ENCODE measurements at regions not wholly inside any gene's neighbourhood (a gene's known extent, or its start where the extent isn't known, plus 50 kb on each side); places are given as distances from the start of the nearest gene placed in this dataset.

- TF ChIP-seq CTBP1 (IDR thresholded peaks at IDR 0.05; ENCODE audit: borderline replicate concordance): no peak
- TF ChIP-seq ELF4 (IDR thresholded peaks at IDR 0.05): no peak
- TF ChIP-seq HDGF (IDR thresholded peaks at IDR 0.05; ENCODE audit: borderline replicate concordance): no peak
- no peak for TF ChIP-seq FOXA1 (IDR thresholded peaks at IDR 0.05)
- TF ChIP-seq L3MBTL2 (conservative IDR thresholded peaks at IDR 0.05): no peak
- TF ChIP-seq SUZ12 (IDR thresholded peaks at IDR 0.05): no peak
- no peak for TF ChIP-seq SP1 (IDR thresholded peaks at IDR 0.05)
- TF ChIP-seq NFRKB (IDR thresholded peaks at IDR 0.05): no peak
- no peak for TF ChIP-seq TARDBP (IDR thresholded peaks at IDR 0.05)
- TF ChIP-seq ARNT (IDR thresholded peaks at IDR 0.05): no peak
- no peak for TF ChIP-seq ZNF384 (IDR thresholded peaks at IDR 0.05)
- no peak for TF ChIP-seq BHLHE40 (IDR thresholded peaks at IDR 0.05; ENCODE audit: borderline replicate concordance)
- TF ChIP-seq PKNOX1 (IDR thresholded peaks at IDR 0.05): no peak
- TF ChIP-seq FOXK2 (IDR thresholded peaks at IDR 0.05): no peak
- ChIA-PET POLR2A (no interaction called here), CTCF (no interaction called here)
- no peak for DNase-seq (ENCODE audit: extremely low spot score)
Observed at GRCh38 chr14:53828820-53829219, 127.8 kb downstream of the BMP4 start.

- ChIA-PET CTCF (no interaction called here), POLR2A (no interaction called here)
- TF ChIP-seq TARDBP (IDR thresholded peaks at IDR 0.05) (no peak), BHLHE40 (IDR thresholded peaks at IDR 0.05; ENCODE audit: borderline replicate concordance) (no peak), SP1 (IDR thresholded peaks at IDR 0.05) (no peak), PKNOX1 (IDR thresholded peaks at IDR 0.05) (no peak), SUZ12 (IDR thresholded peaks at IDR 0.05) (no peak), CTBP1 (IDR thresholded peaks at IDR 0.05; ENCODE audit: borderline replicate concordance) (no peak), HDGF (IDR thresholded peaks at IDR 0.05; ENCODE audit: borderline replicate concordance) (no peak), L3MBTL2 (conservative IDR thresholded peaks at IDR 0.05) (no peak), FOXK2 (IDR thresholded peaks at IDR 0.05) (no peak), ELF4 (IDR thresholded peaks at IDR 0.05) (no peak), FOXA1 (IDR thresholded peaks at IDR 0.05) (no peak), ZNF384 (IDR thresholded peaks at IDR 0.05) (no peak), LEF1 (IDR thresholded peaks at IDR 0.05; ENCODE audit: borderline replicate concordance) (no peak), FOXM1 (IDR thresholded peaks at IDR 0.05; ENCODE audit: borderline replicate concordance) (no peak), NFRKB (IDR thresholded peaks at IDR 0.05) (no peak), ARNT (IDR thresholded peaks at IDR 0.05) (no peak)
- no peak for DNase-seq (ENCODE audit: extremely low spot score)
Observed at GRCh38 chr14:53824061-53824460, 132.6 kb downstream of the BMP4 start.

DNA sequence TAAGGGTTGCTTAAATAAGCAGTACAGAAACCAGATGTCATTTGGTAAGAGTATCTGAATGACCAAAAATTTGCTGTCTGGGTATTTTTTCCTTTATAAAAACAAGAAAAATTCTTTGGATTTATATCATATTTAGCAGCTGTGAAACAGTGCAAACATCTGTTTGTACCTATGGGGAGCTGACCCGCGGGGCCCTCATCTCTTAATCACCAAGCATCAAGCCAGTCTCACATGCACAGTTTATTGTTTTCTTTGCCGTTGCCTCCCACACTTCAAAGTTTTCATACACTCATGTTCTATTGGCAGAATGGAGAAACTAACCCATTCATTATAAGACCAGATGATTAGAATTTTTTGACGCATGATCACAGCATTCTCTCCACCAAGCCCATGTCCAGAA is 142.2 kb downstream of the BMP4 start:
- DNase-seq (ENCODE audit: extremely low spot score): no peak
- CTCF ChIA-PET: no interaction called here
- POLR2A ChIA-PET: no interaction called here

DNA sequence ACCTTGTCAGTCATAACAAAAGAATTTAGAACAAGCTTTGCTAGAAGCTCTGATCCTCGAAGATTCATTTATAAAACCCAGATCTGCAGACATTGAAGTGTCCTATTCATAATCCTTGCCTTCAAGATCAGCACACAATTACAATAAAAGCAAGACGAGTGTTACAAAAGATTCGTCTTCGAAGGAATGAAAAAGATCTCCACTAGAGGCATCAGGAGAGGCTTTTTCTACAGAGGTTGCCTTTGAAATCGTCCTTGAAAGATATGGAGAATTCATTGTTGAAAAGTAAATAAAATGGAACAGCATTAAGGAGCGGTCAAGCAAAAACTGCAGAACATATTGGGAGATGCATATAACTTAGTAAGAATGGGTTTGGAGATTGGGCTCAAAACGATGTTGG is 146.4 kb downstream of the BMP4 start:
- CTCF ChIA-PET: no interaction called here
- no peak for DNase-seq (ENCODE audit: extremely low spot score)

More for the DNA sequence above, 142.2 kb downstream of the BMP4 start:
- no peak for TF ChIP-seq ELF4 (IDR thresholded peaks at IDR 0.05)
- no peak for TF ChIP-seq ZNF384 (IDR thresholded peaks at IDR 0.05)
- no peak for TF ChIP-seq PKNOX1 (IDR thresholded peaks at IDR 0.05)
- no peak for TF ChIP-seq HDGF (IDR thresholded peaks at IDR 0.05; ENCODE audit: borderline replicate concordance)
- no peak for TF ChIP-seq FOXA1 (IDR thresholded peaks at IDR 0.05)

DNA sequence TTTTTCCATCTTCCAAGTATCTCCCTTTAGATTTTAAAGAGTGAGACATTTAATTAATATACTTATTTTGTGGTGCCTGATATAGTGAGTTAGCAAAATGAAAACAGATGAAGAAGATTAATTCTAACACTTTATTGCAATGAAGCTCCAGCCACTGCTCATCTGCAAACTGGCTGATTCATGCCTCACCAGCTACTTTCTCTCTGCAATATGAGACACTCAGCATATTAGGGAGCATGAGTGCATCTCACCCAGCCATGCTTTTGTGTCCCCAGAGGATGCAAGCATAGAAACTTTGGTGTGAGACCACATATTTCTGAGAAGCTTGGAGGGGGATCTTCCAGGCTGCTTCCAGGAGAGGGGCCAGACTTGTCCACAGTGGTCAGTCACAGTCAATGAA is 148.6 kb downstream of the BMP4 start:
- no peak for DNase-seq (ENCODE audit: extremely low spot score)
- TF ChIP-seq TARDBP (IDR thresholded peaks at IDR 0.05): no peak
- TF ChIP-seq LEF1 (IDR thresholded peaks at IDR 0.05; ENCODE audit: borderline replicate concordance): no peak
- no peak for TF ChIP-seq FOXA1 (IDR thresholded peaks at IDR 0.05)
- TF ChIP-seq PKNOX1 (IDR thresholded peaks at IDR 0.05): no peak
- TF ChIP-seq BHLHE40 (IDR thresholded peaks at IDR 0.05; ENCODE audit: borderline replicate concordance): no peak
- no peak for TF ChIP-seq CTBP1 (IDR thresholded peaks at IDR 0.05; ENCODE audit: borderline replicate concordance)
- no peak for TF ChIP-seq ELF4 (IDR thresholded peaks at IDR 0.05)
- TF ChIP-seq HDGF (IDR thresholded peaks at IDR 0.05; ENCODE audit: borderline replicate concordance): no peak
- ChIA-PET POLR2A (no interaction called here), CTCF (no interaction called here)

More for the DNA sequence above, 146.4 kb downstream of the BMP4 start:
- POLR2A ChIA-PET: no interaction called here
- no peak for TF ChIP-seq BHLHE40 (IDR thresholded peaks at IDR 0.05; ENCODE audit: borderline replicate concordance)
- no peak for TF ChIP-seq ARNT (IDR thresholded peaks at IDR 0.05)
- TF ChIP-seq SP1 (IDR thresholded peaks at IDR 0.05): no peak
- TF ChIP-seq NFRKB (IDR thresholded peaks at IDR 0.05): no peak

DNA sequence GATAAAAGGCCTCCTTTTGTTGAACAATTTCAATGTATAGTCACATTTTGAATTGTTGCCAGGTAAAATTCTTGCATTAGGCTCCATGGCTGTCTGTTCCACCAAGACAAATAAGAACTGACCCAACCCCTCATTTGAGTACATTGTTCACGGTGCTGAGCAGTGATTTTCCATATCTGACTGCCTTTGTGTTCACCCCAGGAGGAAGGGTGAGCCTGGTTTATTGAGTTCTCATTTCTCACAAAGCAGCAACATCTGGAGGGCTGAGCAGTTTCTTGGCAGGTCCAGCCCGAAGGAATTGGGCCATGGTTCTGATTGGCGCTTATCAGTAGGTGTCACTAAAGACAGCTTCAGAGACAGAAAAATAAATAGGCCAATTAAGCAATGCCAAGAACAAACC is 149.1 kb downstream of the BMP4 start:
- DNase-seq (ENCODE audit: extremely low spot score): no peak
- CTCF ChIA-PET: interaction anchor here (0.6 kb wide), 1 partner anchor 1574 kb away, joined by 3 read pairs; no protein-coding TSS in a partner anchor
- POLR2A ChIA-PET: no interaction called here
- no peak for TF ChIP-seq TARDBP (IDR thresholded peaks at IDR 0.05)

- ChIA-PET POLR2A (no interaction called here), CTCF (interaction anchor here (0.6 kb wide), 1 partner anchor 1575 kb away, joined by 3 read pairs; no protein-coding TSS in a partner anchor)
- no peak for DNase-seq (ENCODE audit: extremely low spot score)
- TF ChIP-seq CTBP1 (IDR thresholded peaks at IDR 0.05; ENCODE audit: borderline replicate concordance): no peak
- no peak for TF ChIP-seq FOXK2 (IDR thresholded peaks at IDR 0.05)
- TF ChIP-seq TARDBP (IDR thresholded peaks at IDR 0.05): no peak
- no peak for TF ChIP-seq PKNOX1 (IDR thresholded peaks at IDR 0.05)
- no peak for TF ChIP-seq FOXA1 (IDR thresholded peaks at IDR 0.05)
- TF ChIP-seq SP1 (IDR thresholded peaks at IDR 0.05): no peak
- TF ChIP-seq LEF1 (IDR thresholded peaks at IDR 0.05; ENCODE audit: borderline replicate concordance): no peak
- no peak for TF ChIP-seq ZNF384 (IDR thresholded peaks at IDR 0.05)
- TF ChIP-seq NFRKB (IDR thresholded peaks at IDR 0.05): no peak
- TF ChIP-seq L3MBTL2 (conservative IDR thresholded peaks at IDR 0.05): no peak
Observed at GRCh38 chr14:53807108-53807507, 149.5 kb downstream of the BMP4 start.

All from HEK293T (cell line).